WTC11 (cell line): ENCODE measurements at regions not wholly inside any gene's neighbourhood (a gene's known extent, or its start where the extent isn't known, plus 50 kb on each side); places are given as distances from the start of the nearest gene placed in this dataset.
"Not testable (repeated sequence)": the region's sequence is repeated elsewhere in the genome, so short reads cannot be mapped to it uniquely, and the experiment has no call there.

ENCODE experiments used
- ATAC-seq: fragments of 200-7000 bp; cut with Tn5 transposase; 2 replicates; pipeline ENCODE4 v1.10.0; 2021; ENCODE audit warnings: mild to moderate bottlenecking, moderate library complexity
- CTCF ChIA-PET: fragments of 300-600 bp; sonication (Branson Sonifier 250); formaldehyde crosslinking; loops from one replicate; lab custom pipeline; 2021; ENCODE audit warnings: antibody characterized with exemption; lab: Charles Lee
- POLR2A ChIA-PET: fragments of 350-600 bp; sonication (Branson Sonifier 250); formaldehyde crosslinking; loops from one replicate; lab custom pipeline; 2021; ENCODE audit warnings: antibody characterized with exemption; lab: Charles Lee
- DNase-seq: peaks from one replicate; pipeline ENCODE4 v3.0.0; 2021; ENCODE audit warnings: low spot score
- H3K27ac Mint-ChIP-seq: 2 replicates; pipeline ENCODE4 v1.8.0; 2021; ENCODE audit warnings: mixed read lengths
- H3K27me3 Mint-ChIP-seq: 2 replicates; pipeline ENCODE4 v1.8.0; 2021; ENCODE audit warnings: low read depth, mild to moderate bottlenecking, moderate library complexity, mixed read lengths
- H3K36me3 Mint-ChIP-seq: 2 replicates; pipeline ENCODE4 v1.8.0; 2021; ENCODE audit warnings: mixed read lengths
- H3K4me1 Mint-ChIP-seq: 2 replicates; pipeline ENCODE4 v1.8.0; 2022; ENCODE audit warnings: mixed read lengths
- H3K4me3 Mint-ChIP-seq: 2 replicates; pipeline ENCODE4 v1.8.0; 2021; ENCODE audit warnings: mild to moderate bottlenecking, moderate library complexity, mixed read lengths
- H3K9me3 Mint-ChIP-seq: 2 replicates; pipeline ENCODE4 v1.8.0; 2021; ENCODE audit warnings: mixed read lengths
- CREB1 ChIP-seq: sonication (generic); formaldehyde crosslinking; IDR thresholded peaks from 2 replicates; pipeline ENCODE4 v1.8.0; 2023; ENCODE audit warnings: mild to moderate bottlenecking, missing genetic modification reagents
- GABPB1 ChIP-seq: sonication (generic); formaldehyde crosslinking; IDR thresholded peaks from 2 replicates; pipeline ENCODE4 v1.8.1; 2023; ENCODE audit warnings: mild to moderate bottlenecking, missing genetic modification reagents
- GTF2I ChIP-seq: fragments of 250-450 bp; sonication (Bioruptor Pico); conservative IDR thresholded peaks from 2 replicates; pipeline ENCODE4 v1.4.0; 2021; ENCODE audit warnings: mild to moderate bottlenecking
- HMGA2 ChIP-seq: fragments of 250-450 bp; sonication (Bioruptor Pico); IDR thresholded peaks from 2 replicates; pipeline ENCODE4 v1.4.0; 2021; ENCODE audit warnings: mild to moderate bottlenecking, moderate library complexity
- NFATC4 ChIP-seq: fragments of 250-450 bp; sonication (Bioruptor Pico); IDR thresholded peaks from 2 replicates; pipeline ENCODE4 v1.9.0; 2021; ENCODE audit warnings: mild to moderate bottlenecking
- NR1H2 ChIP-seq: sonication (generic); formaldehyde crosslinking; IDR thresholded peaks from 2 replicates; pipeline ENCODE4 v1.9.0; 2021; ENCODE audit warnings: mild to moderate bottlenecking, moderate library complexity, missing genetic modification reagents
- OVOL2 ChIP-seq: fragments of 250-450 bp; sonication (Bioruptor Pico); IDR thresholded peaks from 2 replicates; pipeline ENCODE4 v1.9.0; 2021; ENCODE audit warnings: mild to moderate bottlenecking, borderline replicate concordance
- SMAD4 ChIP-seq: sonication (generic); formaldehyde crosslinking; IDR thresholded peaks from 2 replicates; pipeline ENCODE4 v1.8.0; 2022; ENCODE audit warnings: mild to moderate bottlenecking, missing genetic modification reagents
- SOX15 ChIP-seq: fragments of 250-450 bp; sonication (Bioruptor Pico); IDR thresholded peaks from 2 replicates; pipeline ENCODE4 v1.9.0; 2021; ENCODE audit warnings: mild to moderate bottlenecking
- SP1 ChIP-seq: sonication (generic); formaldehyde crosslinking; conservative IDR thresholded peaks from 2 replicates; pipeline ENCODE4 v1.8.1; 2022; ENCODE audit warnings: missing genetic modification reagents
- ZNF416 ChIP-seq: fragments of 250-450 bp; sonication (Bioruptor Pico); IDR thresholded peaks from 2 replicates; pipeline ENCODE4 v1.9.0; 2021; ENCODE audit warnings: mild to moderate bottlenecking, inconsistent platforms
- ZNF423 ChIP-seq: fragments of 250-450 bp; sonication (Bioruptor Pico); IDR thresholded peaks from 2 replicates; pipeline ENCODE4 v2.1.2; 2022; ENCODE audit warnings: mild to moderate bottlenecking, moderate library complexity
- TF ChIP-seq, protein P1 (sequence below): fragments of 250-450 bp; sonication (Bioruptor Pico); IDR thresholded peaks from 2 replicates; pipeline ENCODE4 v1.9.0; 2021; ENCODE audit warnings: mild to moderate bottlenecking
- TF ChIP-seq, protein P2 (sequence below): fragments of 250-450 bp; sonication (Bioruptor Pico); IDR thresholded peaks from 2 replicates; pipeline ENCODE4 v2.1.2; 2022; ENCODE audit warnings: mild to moderate bottlenecking, moderate library complexity
- TF ChIP-seq, protein P3 (sequence below): fragments of 250-450 bp; sonication (Bioruptor Pico); IDR thresholded peaks from 2 replicates; pipeline ENCODE4 v1.9.0; 2021; ENCODE audit warnings: mild to moderate bottlenecking, borderline replicate concordance
- TF ChIP-seq, protein P4 (sequence below): fragments of 250-450 bp; sonication (Bioruptor Pico); IDR thresholded peaks from 2 replicates; pipeline ENCODE4 v1.9.0; 2021; ENCODE audit warnings: mild to moderate bottlenecking
- TF ChIP-seq, protein P5 (sequence below): sonication (generic); formaldehyde crosslinking; IDR thresholded peaks from 2 replicates; pipeline ENCODE4 v1.8.0; 2022; ENCODE audit warnings: mild to moderate bottlenecking, missing genetic modification reagents

DNA sequence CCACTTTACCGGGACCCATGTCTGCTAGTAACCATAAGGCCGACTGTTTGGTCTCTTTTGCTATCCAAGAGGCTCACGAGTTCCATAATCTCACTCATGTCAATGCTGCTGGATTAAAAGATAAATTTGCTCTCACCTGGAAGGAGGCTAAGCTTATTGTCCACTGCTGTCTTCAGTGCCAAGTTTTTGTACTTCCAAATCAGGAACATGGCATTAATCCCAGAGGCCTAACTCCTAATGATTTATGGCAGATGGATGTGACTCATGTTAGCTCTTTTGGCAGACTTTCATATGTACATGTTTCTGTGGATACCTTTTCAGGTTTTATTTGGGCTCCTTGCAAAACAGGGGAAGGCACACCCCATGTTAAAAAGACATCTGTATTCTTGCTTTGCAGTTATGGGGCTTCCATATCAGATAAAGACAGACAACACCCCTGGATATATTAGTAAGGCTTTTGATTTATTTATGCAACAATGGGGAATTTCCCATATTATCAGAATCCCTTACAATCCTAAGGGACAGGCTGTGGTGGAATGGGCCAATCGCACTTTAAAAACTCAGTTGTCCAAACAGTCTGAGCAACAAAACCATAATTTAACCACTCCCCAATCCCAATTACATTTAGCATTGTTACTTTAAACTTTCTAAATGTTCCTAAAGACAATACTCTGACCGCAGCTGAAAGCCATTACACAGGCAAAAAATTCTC lies 162.7 kb downstream of the IER5 start:
- TF ChIP-seq ZNF416 (CRISPR knock-in tag) (no peak), OVOL2 (CRISPR knock-in tag) (no peak), NR1H2 (CRISPR knock-in tag) (no peak), HMGA2 (CRISPR knock-in tag) (no peak), NFATC4 (CRISPR knock-in tag) (no peak), GTF2I (CRISPR knock-in tag) (no peak), SMAD4 (CRISPR knock-in tag) (no peak), CREB1 (no peak), SP1 (CRISPR knock-in tag) (no peak), GABPB1 (no peak)
- TF ChIP-seq, protein P1, sequence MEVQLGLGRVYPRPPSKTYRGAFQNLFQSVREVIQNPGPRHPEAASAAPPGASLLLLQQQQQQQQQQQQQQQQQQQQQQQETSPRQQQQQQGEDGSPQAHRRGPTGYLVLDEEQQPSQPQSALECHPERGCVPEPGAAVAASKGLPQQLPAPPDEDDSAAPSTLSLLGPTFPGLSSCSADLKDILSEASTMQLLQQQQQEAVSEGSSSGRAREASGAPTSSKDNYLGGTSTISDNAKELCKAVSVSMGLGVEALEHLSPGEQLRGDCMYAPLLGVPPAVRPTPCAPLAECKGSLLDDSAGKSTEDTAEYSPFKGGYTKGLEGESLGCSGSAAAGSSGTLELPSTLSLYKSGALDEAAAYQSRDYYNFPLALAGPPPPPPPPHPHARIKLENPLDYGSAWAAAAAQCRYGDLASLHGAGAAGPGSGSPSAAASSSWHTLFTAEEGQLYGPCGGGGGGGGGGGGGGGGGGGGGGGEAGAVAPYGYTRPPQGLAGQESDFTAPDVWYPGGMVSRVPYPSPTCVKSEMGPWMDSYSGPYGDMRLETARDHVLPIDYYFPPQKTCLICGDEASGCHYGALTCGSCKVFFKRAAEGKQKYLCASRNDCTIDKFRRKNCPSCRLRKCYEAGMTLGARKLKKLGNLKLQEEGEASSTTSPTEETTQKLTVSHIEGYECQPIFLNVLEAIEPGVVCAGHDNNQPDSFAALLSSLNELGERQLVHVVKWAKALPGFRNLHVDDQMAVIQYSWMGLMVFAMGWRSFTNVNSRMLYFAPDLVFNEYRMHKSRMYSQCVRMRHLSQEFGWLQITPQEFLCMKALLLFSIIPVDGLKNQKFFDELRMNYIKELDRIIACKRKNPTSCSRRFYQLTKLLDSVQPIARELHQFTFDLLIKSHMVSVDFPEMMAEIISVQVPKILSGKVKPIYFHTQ (CRISPR knock-in tag): no peak
- TF ChIP-seq, protein P2, sequence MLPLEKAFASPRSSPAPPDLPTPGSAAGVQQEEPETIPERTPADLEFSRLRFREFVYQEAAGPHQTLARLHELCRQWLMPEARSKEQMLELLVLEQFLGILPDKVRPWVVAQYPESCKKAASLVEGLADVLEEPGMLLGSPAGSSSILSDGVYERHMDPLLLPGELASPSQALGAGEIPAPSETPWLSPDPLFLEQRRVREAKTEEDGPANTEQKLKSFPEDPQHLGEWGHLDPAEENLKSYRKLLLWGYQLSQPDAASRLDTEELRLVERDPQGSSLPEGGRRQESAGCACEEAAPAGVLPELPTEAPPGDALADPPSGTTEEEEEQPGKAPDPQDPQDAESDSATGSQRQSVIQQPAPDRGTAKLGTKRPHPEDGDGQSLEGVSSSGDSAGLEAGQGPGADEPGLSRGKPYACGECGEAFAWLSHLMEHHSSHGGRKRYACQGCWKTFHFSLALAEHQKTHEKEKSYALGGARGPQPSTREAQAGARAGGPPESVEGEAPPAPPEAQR (CRISPR knock-in tag): no peak
- TF ChIP-seq, protein P3, sequence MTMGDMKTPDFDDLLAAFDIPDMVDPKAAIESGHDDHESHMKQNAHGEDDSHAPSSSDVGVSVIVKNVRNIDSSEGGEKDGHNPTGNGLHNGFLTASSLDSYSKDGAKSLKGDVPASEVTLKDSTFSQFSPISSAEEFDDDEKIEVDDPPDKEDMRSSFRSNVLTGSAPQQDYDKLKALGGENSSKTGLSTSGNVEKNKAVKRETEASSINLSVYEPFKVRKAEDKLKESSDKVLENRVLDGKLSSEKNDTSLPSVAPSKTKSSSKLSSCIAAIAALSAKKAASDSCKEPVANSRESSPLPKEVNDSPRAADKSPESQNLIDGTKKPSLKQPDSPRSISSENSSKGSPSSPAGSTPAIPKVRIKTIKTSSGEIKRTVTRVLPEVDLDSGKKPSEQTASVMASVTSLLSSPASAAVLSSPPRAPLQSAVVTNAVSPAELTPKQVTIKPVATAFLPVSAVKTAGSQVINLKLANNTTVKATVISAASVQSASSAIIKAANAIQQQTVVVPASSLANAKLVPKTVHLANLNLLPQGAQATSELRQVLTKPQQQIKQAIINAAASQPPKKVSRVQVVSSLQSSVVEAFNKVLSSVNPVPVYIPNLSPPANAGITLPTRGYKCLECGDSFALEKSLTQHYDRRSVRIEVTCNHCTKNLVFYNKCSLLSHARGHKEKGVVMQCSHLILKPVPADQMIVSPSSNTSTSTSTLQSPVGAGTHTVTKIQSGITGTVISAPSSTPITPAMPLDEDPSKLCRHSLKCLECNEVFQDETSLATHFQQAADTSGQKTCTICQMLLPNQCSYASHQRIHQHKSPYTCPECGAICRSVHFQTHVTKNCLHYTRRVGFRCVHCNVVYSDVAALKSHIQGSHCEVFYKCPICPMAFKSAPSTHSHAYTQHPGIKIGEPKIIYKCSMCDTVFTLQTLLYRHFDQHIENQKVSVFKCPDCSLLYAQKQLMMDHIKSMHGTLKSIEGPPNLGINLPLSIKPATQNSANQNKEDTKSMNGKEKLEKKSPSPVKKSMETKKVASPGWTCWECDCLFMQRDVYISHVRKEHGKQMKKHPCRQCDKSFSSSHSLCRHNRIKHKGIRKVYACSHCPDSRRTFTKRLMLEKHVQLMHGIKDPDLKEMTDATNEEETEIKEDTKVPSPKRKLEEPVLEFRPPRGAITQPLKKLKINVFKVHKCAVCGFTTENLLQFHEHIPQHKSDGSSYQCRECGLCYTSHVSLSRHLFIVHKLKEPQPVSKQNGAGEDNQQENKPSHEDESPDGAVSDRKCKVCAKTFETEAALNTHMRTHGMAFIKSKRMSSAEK: no peak
- TF ChIP-seq, protein P4, sequence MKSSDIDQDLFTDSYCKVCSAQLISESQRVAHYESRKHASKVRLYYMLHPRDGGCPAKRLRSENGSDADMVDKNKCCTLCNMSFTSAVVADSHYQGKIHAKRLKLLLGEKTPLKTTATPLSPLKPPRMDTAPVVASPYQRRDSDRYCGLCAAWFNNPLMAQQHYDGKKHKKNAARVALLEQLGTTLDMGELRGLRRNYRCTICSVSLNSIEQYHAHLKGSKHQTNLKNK (CRISPR knock-in tag): no peak
- peaks cover 48% of the 10 kb centered on the region for H3K36me3 Mint-ChIP-seq
- ATAC-seq: no peak
- 0 out of 2 replicates have a peak overlapping the region, but pooled peaks have one; percentile 17 for H3K27ac Mint-ChIP-seq
- no peak for DNase-seq
- H3K4me3 Mint-ChIP-seq: no peak overlapping the region
- ChIA-PET CTCF (interaction anchor here (1.2 kb wide), 1 partner anchor 174 kb away, joined by 3 read pairs; no protein-coding TSS in a partner anchor), POLR2A (no interaction called here)
- peaks cover 4% of the 10 kb centered on the region for H3K27me3 Mint-ChIP-seq
- peaks cover 22% of the 10 kb centered on the region for H3K4me1 Mint-ChIP-seq
- H3K9me3 Mint-ChIP-seq: peaks cover 59% of the 10 kb centered on the region

DNA sequence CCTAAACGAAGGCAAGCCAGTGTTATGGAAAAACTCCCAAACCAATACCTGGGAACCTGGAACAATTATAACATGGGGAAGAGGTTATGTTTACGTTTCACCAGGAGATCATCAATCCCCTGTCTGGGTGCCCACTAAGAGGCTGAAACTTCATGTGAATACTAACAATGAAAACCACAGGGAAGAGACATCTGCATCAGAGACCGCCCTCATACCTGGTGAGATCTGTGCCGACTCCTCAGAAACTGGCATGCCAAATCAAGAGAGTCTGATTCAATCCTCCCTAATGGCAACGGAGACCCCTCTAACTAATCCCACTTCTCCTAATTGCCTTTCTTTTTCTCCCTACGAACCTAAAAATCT lies 163.2 kb downstream of the IER5 start:
- peak; percentile 64 for ATAC-seq
- peaks cover 9% of the 10 kb centered on the region for H3K27me3 Mint-ChIP-seq
- H3K4me1 Mint-ChIP-seq: peaks cover 22% of the 10 kb centered on the region
- no peak overlapping the region for H3K4me3 Mint-ChIP-seq
- peak; percentile 65 for TF ChIP-seq ZNF423 (CRISPR knock-in tag)
- no peak for TF ChIP-seq SOX15 (CRISPR knock-in tag)
- TF ChIP-seq, protein P5, sequence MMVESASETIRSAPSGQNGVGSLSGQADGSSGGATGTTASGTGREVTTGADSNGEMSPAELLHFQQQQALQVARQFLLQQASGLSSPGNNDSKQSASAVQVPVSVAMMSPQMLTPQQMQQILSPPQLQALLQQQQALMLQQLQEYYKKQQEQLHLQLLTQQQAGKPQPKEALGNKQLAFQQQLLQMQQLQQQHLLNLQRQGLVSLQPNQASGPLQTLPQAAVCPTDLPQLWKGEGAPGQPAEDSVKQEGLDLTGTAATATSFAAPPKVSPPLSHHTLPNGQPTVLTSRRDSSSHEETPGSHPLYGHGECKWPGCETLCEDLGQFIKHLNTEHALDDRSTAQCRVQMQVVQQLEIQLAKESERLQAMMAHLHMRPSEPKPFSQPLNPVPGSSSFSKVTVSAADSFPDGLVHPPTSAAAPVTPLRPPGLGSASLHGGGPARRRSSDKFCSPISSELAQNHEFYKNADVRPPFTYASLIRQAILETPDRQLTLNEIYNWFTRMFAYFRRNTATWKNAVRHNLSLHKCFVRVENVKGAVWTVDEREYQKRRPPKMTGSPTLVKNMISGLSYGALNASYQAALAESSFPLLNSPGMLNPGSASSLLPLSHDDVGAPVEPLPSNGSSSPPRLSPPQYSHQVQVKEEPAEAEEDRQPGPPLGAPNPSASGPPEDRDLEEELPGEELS (CRISPR knock-in tag): no peak
- ChIA-PET CTCF (no interaction called here), POLR2A (no interaction called here)
- H3K27ac Mint-ChIP-seq: 0 out of 2 replicates have a peak overlapping the region, but pooled peaks have one; percentile 17
- H3K9me3 Mint-ChIP-seq: peaks cover 56% of the 10 kb centered on the region
- H3K36me3 Mint-ChIP-seq: peaks cover 42% of the 10 kb centered on the region
- DNase-seq: no peak

DNA sequence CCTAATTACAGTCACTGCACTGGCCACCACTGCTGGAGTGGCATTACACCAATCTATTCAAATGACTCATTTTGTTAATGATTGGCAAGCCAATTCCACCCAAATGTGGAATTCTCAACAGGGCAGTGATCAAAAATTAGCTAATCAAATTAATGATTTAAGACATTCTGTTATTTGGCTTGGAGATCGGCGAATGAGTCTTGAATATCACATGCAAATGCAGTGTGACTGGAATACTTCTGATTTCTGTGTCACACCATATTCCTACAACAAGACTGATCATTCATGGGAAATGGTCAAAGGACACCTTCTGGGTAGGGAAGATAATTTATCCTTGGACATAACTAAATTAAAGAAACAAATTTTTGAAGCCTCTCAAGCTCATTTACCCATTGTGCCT lies 165.1 kb downstream of the IER5 start:
- Mint-ChIP-seq H3K36me3 (peaks cover 27% of the 10 kb centered on the region), H3K9me3 (peaks cover 39% of the 10 kb centered on the region), H3K4me1 (peaks cover 22% of the 10 kb centered on the region), H3K27me3 (peaks cover 23% of the 10 kb centered on the region)
- CTCF ChIA-PET, H3K4me3 Mint-ChIP-seq, ATAC-seq, DNase-seq, H3K27ac Mint-ChIP-seq, POLR2A ChIA-PET: not testable (repeated sequence)
